Lower lobe of right lung (tissue), 2 donors: ENCODE measurements at regions not wholly inside any gene's neighbourhood (a gene's known extent, or its start where the extent isn't known, plus 50 kb on each side); places are given as distances from the start of the nearest gene placed in this dataset.

Source experiments
- ATAC-seq, 2 donors: fragments of 200-7000 bp; cut with Tn5 transposase; one replicate each; pipeline ENCODE4 v1.9.1; 2020 to 2022; ENCODE audit warnings: mild to moderate bottlenecking in 2 of 2, moderate library complexity in 2 of 2
- DNase-seq: peaks from one replicate; pipeline ENCODE4 v3.0.0-alpha.2; 2020
- H3K27ac ChIP-seq: fragments of 200-600 bp; one replicate; pipeline ENCODE4 v1.8.0; 2022
- H3K27me3 ChIP-seq: fragments of 200-600 bp; one replicate; pipeline ENCODE4 v1.8.0; 2022; ENCODE audit warnings: low read depth
- H3K36me3 ChIP-seq: fragments of 200-600 bp; one replicate; pipeline ENCODE4 v1.8.0; 2022; ENCODE audit warnings: mild to moderate bottlenecking
- H3K4me1 ChIP-seq: fragments of 200-600 bp; one replicate; pipeline ENCODE4 v1.8.0; 2022
- H3K4me3 ChIP-seq: fragments of 200-600 bp; one replicate; pipeline ENCODE4 v1.8.0; 2022; ENCODE audit warnings: mild to moderate bottlenecking
- H3K9me3 ChIP-seq: fragments of 200-600 bp; one replicate; pipeline ENCODE4 v1.8.0; 2022
- CTCF ChIP-seq: fragments of 200-600 bp; IDR thresholded peaks from one replicate; pipeline ENCODE4 v1.8.0; 2022; ENCODE audit warnings: antibody characterized with exemption, mild to moderate bottlenecking
- intact Hi-C: fragments of 100-400 bp; cut with DNase I; formaldehyde crosslinking; loops from one replicate; pipeline ENCODE4 v1.11.0; 2022
- donor health status: DM: no; HTN: yes; CAD: no; lungs with severe emphysema.

GRCh38 chr5:174800435-174800834 is 76.1 kb downstream of the MSX2 start:
- Histone ChIP-seq H3K27me3 (peaks cover 7% of the 10 kb centered on the region), H3K36me3 (no peaks in the 10 kb centered on the region), H3K4me1 (no peaks in the 10 kb centered on the region), H3K9me3 (no peaks in the 10 kb centered on the region), H3K4me3 (no peak overlapping the region), H3K27ac (no peak overlapping the region)
- intact Hi-C loops: no loop called here
- DNase-seq (no peak), ATAC-seq (no peak)
- TF ChIP-seq CTCF: no peak

GRCh38 chr5:174799121-174799520 is 74.7 kb downstream of the MSX2 start:
- ATAC-seq (peak; percentile 61), DNase-seq (no peak)
- Histone ChIP-seq H3K27ac (no peak overlapping the region), H3K9me3 (no peaks in the 10 kb centered on the region), H3K36me3 (no peaks in the 10 kb centered on the region), H3K27me3 (peaks cover 12% of the 10 kb centered on the region), H3K4me1 (no peaks in the 10 kb centered on the region), H3K4me3 (no peak overlapping the region)
- no peak for TF ChIP-seq CTCF
- intact Hi-C loops: no loop called here

- peaks cover 17% of the 10 kb centered on the region for H3K27me3 ChIP-seq
- ATAC-seq: peak in 1 of 2 donors; percentile 35
- intact Hi-C loops: no loop called here
- DNase-seq: no peak
- no peaks in the 10 kb centered on the region for H3K36me3 ChIP-seq
- no peak overlapping the region for H3K4me3 ChIP-seq
- H3K4me1 ChIP-seq: no peaks in the 10 kb centered on the region
- H3K27ac ChIP-seq: no peak overlapping the region
- no peak for TF ChIP-seq CTCF
- no peaks in the 10 kb centered on the region for H3K9me3 ChIP-seq
Measured at GRCh38 chr5:174798551-174798951, 74.2 kb downstream of the MSX2 start.

GRCh38 chr5:174796711-174797192 is 72.4 kb downstream of the MSX2 start:
- TF ChIP-seq CTCF: no peak
- DNase-seq (no peak), ATAC-seq (no peak)
- Histone ChIP-seq H3K4me1 (no peaks in the 10 kb centered on the region), H3K4me3 (no peak overlapping the region), H3K9me3 (no peaks in the 10 kb centered on the region), H3K36me3 (no peaks in the 10 kb centered on the region), H3K27me3 (peaks cover 20% of the 10 kb centered on the region), H3K27ac (no peak overlapping the region)
- intact Hi-C loops: no loop called here

- Histone ChIP-seq H3K36me3 (no peaks in the 10 kb centered on the region), H3K27ac (no peak overlapping the region), H3K9me3 (no peaks in the 10 kb centered on the region), H3K4me3 (no peak overlapping the region), H3K27me3 (peaks cover 20% of the 10 kb centered on the region), H3K4me1 (no peaks in the 10 kb centered on the region)
- no peak for ATAC-seq
- no peak for DNase-seq
- no peak for TF ChIP-seq CTCF
- intact Hi-C loops: no loop called here
Measured at GRCh38 chr5:174794931-174795672, 70.7 kb downstream of the MSX2 start.
